ENCODE measurements at regions not wholly inside any gene's neighbourhood (a gene's known extent, or its start where the extent isn't known, plus 50 kb on each side); places are given as distances from the start of the nearest gene placed in this dataset.

- Mint-ChIP-seq H3K27me3 (no peaks in the 10 kb centered on the region), H3K36me3 (ENCODE audit: low read depth) (no peaks in the 10 kb centered on the region), H3K27ac (no peak overlapping the region), H3K9me3 (no peaks in the 10 kb centered on the region), H3K4me3 (no peak overlapping the region), H3K4me1 (peaks cover 11% of the 10 kb centered on the region)
- ATAC-seq (no peak), DNase-seq (no peak)
Observed at GRCh38 chrX:42973321-42973720, 195.4 kb upstream of the PPP1R2C start.

GRCh38 chrX:42975906-42976305 lies 197.9 kb upstream of the PPP1R2C start:
- DNase-seq (no peak), ATAC-seq (no peak)
- Mint-ChIP-seq H3K27ac (no peak overlapping the region), H3K9me3 (no peaks in the 10 kb centered on the region), H3K36me3 (ENCODE audit: low read depth) (no peaks in the 10 kb centered on the region), H3K4me3 (no peak overlapping the region), H3K4me1 (peaks cover 15% of the 10 kb centered on the region), H3K27me3 (no peaks in the 10 kb centered on the region)

DNA sequence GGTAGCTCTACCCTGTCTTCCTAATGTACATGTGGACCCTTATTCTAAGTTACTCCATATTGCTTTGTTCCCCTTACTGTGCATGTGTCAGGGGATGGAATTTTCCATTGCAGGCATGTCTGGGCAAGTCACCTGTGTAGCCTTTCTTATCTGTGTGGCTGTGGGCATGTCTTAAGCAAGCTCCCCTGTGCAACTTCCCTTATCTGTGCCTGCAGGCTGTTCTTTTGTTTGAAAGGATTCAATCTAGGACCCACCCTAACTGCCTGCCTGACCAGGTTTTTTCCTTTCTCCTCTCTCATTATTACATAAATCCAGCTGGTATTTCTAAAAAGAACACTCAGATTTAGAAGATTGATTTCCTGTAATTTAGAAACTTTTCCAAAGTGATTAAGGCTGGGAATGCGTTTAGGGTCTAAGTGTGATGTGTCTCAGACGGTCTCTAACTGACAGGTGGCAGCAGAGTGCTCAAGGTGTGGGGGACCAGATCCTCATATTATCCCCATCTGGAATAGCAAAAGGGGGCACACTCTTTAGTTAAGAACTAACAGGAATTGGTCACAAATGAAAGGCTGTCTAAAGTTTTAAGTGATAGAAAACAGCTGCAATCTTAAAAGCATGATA lies 198.9 kb upstream of the PPP1R2C start:
- Mint-ChIP-seq H3K4me1 (peaks cover 15% of the 10 kb centered on the region), H3K27ac (no peak overlapping the region)
- ATAC-seq: no peak

GRCh38 chrX:42978655-42979379 lies 200.9 kb upstream of the PPP1R2C start:
- no peak for ATAC-seq
- no peak overlapping the region for H3K4me3 Mint-ChIP-seq
- H3K4me1 Mint-ChIP-seq: peaks cover 15% of the 10 kb centered on the region
- H3K36me3 Mint-ChIP-seq (ENCODE audit: low read depth): no peaks in the 10 kb centered on the region
- H3K27me3 Mint-ChIP-seq: no peaks in the 10 kb centered on the region
- H3K9me3 Mint-ChIP-seq: no peaks in the 10 kb centered on the region
- no peak overlapping the region for H3K27ac Mint-ChIP-seq
- DNase-seq: no peak

More for the DNA sequence above, 198.9 kb upstream of the PPP1R2C start:
- DNase-seq: no peak
- no peaks in the 10 kb centered on the region for H3K9me3 Mint-ChIP-seq
- H3K4me3 Mint-ChIP-seq: no peak overlapping the region
- H3K27me3 Mint-ChIP-seq: no peaks in the 10 kb centered on the region
- no peaks in the 10 kb centered on the region for H3K36me3 Mint-ChIP-seq (ENCODE audit: low read depth)

GRCh38 chrX:42988700-42989099 lies 210.7 kb upstream of the PPP1R2C start:
- DNase-seq (no peak), ATAC-seq (no peak)
- peaks cover 7% of the 10 kb centered on the region for H3K4me1 Mint-ChIP-seq
- no peak overlapping the region for H3K27ac Mint-ChIP-seq
- no peaks in the 10 kb centered on the region for H3K27me3 Mint-ChIP-seq
- no peak overlapping the region for H3K4me3 Mint-ChIP-seq
- H3K36me3 Mint-ChIP-seq (ENCODE audit: low read depth): no peaks in the 10 kb centered on the region
- H3K9me3 Mint-ChIP-seq: no peaks in the 10 kb centered on the region

DNA sequence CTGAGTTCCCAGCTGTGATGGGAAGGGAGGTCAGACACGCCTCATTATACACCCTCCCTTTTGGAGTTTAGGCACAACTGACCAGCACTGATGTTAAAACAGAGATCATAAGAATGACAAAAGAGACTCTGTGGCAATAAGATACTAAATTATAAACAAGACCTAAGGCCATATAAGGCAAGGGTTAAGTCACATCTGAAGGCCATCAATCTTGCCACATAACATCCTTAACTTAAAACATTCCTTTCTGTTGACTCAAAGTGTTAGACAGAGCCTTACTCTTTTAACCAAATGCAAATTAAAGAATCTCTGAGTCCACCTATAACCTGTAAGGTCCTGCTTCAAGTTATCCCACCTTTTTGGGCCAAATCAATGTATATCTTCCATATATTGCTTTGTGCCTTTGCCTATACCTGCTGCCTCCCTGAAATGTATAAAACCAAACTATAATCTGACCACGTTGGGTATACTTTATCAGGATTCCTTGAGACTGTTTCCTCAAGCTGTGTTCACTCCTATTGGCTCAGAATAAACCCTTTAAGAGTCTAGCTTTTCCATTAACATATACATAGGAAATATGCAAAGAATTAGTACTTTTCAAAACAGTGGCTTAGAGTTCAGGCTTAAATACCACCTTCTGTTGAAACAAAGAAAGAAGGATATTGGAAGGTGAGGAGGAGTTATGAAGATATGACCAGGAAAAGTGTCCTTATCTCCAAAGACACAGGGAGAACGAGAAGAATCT lies 214.4 kb upstream of the PPP1R2C start:
- no peak overlapping the region for H3K27ac Mint-ChIP-seq
- no peaks in the 10 kb centered on the region for H3K27me3 Mint-ChIP-seq
- H3K4me1 Mint-ChIP-seq: peaks cover 7% of the 10 kb centered on the region
- ATAC-seq (no peak), DNase-seq (no peak)
- H3K4me3 Mint-ChIP-seq: no peak overlapping the region
- H3K36me3 Mint-ChIP-seq (ENCODE audit: low read depth): no peaks in the 10 kb centered on the region
- no peaks in the 10 kb centered on the region for H3K9me3 Mint-ChIP-seq

- H3K36me3 Mint-ChIP-seq (ENCODE audit: low read depth): no peaks in the 10 kb centered on the region
- no peak overlapping the region for H3K4me3 Mint-ChIP-seq
- no peaks in the 10 kb centered on the region for H3K27me3 Mint-ChIP-seq
- ATAC-seq (no peak), DNase-seq (no peak)
- no peaks in the 10 kb centered on the region for H3K9me3 Mint-ChIP-seq
- H3K27ac Mint-ChIP-seq: no peak overlapping the region
- no peaks in the 10 kb centered on the region for H3K4me1 Mint-ChIP-seq
Observed at GRCh38 chrX:42996861-42997260, 218.9 kb upstream of the PPP1R2C start.

DNA sequence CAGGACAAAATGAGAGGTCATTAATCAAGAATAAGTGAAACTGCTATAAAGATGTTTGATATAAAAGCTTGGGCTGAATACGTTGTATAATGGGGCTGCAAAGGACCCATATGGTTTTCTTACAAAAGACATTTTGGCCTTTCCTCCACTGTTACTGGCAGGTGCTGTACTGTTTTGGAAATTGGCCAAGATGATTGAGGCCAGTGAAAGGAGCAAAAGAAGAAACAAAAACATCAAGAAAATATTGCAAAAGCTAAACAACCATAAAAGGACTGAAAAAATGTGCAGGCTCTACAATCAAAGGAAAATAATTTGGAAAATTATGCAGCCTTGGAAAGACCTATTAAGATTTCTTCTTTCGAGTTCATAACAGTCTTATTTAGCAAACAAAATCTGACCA lies 222.2 kb upstream of the PPP1R2C start:
- Mint-ChIP-seq H3K9me3 (no peaks in the 10 kb centered on the region), H3K27ac (no peak overlapping the region), H3K4me3 (no peak overlapping the region), H3K4me1 (peaks cover 2% of the 10 kb centered on the region), H3K36me3 (ENCODE audit: low read depth) (no peaks in the 10 kb centered on the region), H3K27me3 (no peaks in the 10 kb centered on the region)
- ATAC-seq: no peak
- DNase-seq: no peak

- no peaks in the 10 kb centered on the region for H3K36me3 Mint-ChIP-seq (ENCODE audit: low read depth)
- ATAC-seq (no peak), DNase-seq (no peak)
- H3K4me1 Mint-ChIP-seq: peaks cover 2% of the 10 kb centered on the region
- H3K27ac Mint-ChIP-seq: no peak overlapping the region
- H3K4me3 Mint-ChIP-seq: no peak overlapping the region
- H3K27me3 Mint-ChIP-seq: no peaks in the 10 kb centered on the region
- H3K9me3 Mint-ChIP-seq: no peaks in the 10 kb centered on the region
Observed at GRCh38 chrX:43002526-43003203, 224.7 kb upstream of the PPP1R2C start.

DNA sequence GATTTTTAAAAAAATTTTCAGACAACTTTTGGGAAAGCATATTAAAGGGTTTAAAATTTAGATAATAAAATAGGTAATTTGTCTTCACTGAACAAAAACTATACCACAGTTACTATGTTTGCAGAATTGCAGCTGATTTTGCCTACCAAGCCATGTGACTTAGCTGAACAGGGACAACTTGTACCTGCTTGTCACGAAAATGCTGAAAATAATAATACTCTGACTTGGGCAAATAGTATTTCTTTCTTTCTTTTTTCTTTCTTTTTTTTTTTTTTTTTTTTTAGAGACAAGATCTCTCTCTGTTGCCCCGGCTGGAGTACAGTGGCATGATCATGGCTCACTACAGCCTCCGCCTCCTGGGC lies 225.2 kb upstream of the PPP1R2C start:
- DNase-seq: no peak
- Mint-ChIP-seq H3K4me3 (no peak overlapping the region), H3K9me3 (no peaks in the 10 kb centered on the region), H3K4me1 (peaks cover 2% of the 10 kb centered on the region), H3K36me3 (ENCODE audit: low read depth) (no peaks in the 10 kb centered on the region), H3K27me3 (no peaks in the 10 kb centered on the region), H3K27ac (no peak overlapping the region)
- ATAC-seq: no peak

DNA sequence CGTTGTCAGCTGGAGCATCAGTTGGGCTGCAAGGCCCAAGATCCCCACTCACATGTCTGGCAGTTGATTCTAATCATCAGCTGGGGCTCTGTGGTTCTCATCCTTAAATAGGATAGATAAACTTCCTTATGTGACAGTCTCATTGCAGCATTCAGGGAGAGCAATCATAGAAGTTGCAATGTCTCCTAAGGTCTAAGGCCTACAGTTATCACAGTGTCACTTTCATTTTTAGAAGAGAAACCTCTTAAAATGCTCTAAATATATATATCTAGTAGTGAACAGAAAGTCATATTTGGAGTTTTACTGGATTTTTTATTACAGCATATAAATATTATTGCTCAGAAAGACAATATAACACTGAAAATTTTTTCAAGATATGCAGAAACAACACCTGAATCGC lies 226.0 kb upstream of the PPP1R2C start:
- ATAC-seq: no peak
- no peaks in the 10 kb centered on the region for H3K27me3 Mint-ChIP-seq
- no peak overlapping the region for H3K27ac Mint-ChIP-seq
- peaks cover 2% of the 10 kb centered on the region for H3K4me1 Mint-ChIP-seq
- H3K9me3 Mint-ChIP-seq: no peaks in the 10 kb centered on the region
- H3K4me3 Mint-ChIP-seq: no peak overlapping the region
- no peak for DNase-seq
- no peaks in the 10 kb centered on the region for H3K36me3 Mint-ChIP-seq (ENCODE audit: low read depth)

- Mint-ChIP-seq H3K36me3 (ENCODE audit: low read depth) (peaks cover 1% of the 10 kb centered on the region), H3K27me3 (no peaks in the 10 kb centered on the region), H3K4me3 (no peak overlapping the region), H3K27ac (no peak overlapping the region), H3K4me1 (peaks cover 4% of the 10 kb centered on the region), H3K9me3 (no peaks in the 10 kb centered on the region)
- DNase-seq (no peak), ATAC-seq (no peak)
Observed at GRCh38 chrX:43005561-43005960, 227.6 kb upstream of the PPP1R2C start.

GRCh38 chrX:43008356-43008755 lies 230.4 kb upstream of the PPP1R2C start:
- DNase-seq (no peak), ATAC-seq (no peak)
- Mint-ChIP-seq H3K27me3 (no peaks in the 10 kb centered on the region), H3K9me3 (no peaks in the 10 kb centered on the region), H3K36me3 (ENCODE audit: low read depth) (peaks cover 1% of the 10 kb centered on the region), H3K4me1 (peaks cover 4% of the 10 kb centered on the region), H3K4me3 (no peak overlapping the region), H3K27ac (no peak overlapping the region)

DNA sequence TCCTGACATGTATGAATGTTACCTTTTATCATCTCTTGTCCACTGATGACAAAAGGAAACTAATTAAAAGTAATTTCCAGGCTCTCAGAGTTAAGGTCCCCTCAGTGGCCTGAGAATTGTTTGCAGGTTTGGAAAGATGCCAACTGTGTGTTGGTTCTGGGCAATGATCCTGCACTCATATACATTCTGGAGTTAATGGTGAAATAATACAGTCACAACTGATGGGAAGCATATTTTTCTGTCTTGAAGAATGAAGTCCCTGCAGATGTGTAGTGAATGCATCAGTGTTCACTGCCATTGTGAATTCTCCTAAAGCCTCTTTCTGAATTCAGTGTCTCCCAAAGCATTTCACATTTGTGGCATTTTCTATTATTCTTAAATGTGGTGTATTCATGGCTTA lies 238.1 kb upstream of the PPP1R2C start:
- H3K27ac Mint-ChIP-seq: no peak overlapping the region
- no peaks in the 10 kb centered on the region for H3K9me3 Mint-ChIP-seq
- H3K36me3 Mint-ChIP-seq (ENCODE audit: low read depth): no peaks in the 10 kb centered on the region
- H3K27me3 Mint-ChIP-seq: no peaks in the 10 kb centered on the region
- peaks cover 2% of the 10 kb centered on the region for H3K4me1 Mint-ChIP-seq
- no peak overlapping the region for H3K4me3 Mint-ChIP-seq
- DNase-seq: no peak
- ATAC-seq: no peak

GRCh38 chrX:43018031-43018430 lies 240.1 kb upstream of the PPP1R2C start:
- Mint-ChIP-seq H3K4me3 (no peak overlapping the region), H3K9me3 (no peaks in the 10 kb centered on the region), H3K36me3 (ENCODE audit: low read depth) (peaks cover 2% of the 10 kb centered on the region), H3K27ac (no peak overlapping the region), H3K27me3 (no peaks in the 10 kb centered on the region), H3K4me1 (peaks cover 2% of the 10 kb centered on the region)
- DNase-seq (no peak), ATAC-seq (no peak)

Measured in activated naive CD8-positive, alpha-beta T cell treated with anti-CD3 and anti-CD28 coated beads, Interleukin-2, amount 50 U/mL, for 24 hours (primary cell).